ENCODE measurements at regions not wholly inside any gene's neighbourhood (a gene's known extent, or its start where the extent isn't known, plus 50 kb on each side); places are given as distances from the start of the nearest gene placed in this dataset.

DNA sequence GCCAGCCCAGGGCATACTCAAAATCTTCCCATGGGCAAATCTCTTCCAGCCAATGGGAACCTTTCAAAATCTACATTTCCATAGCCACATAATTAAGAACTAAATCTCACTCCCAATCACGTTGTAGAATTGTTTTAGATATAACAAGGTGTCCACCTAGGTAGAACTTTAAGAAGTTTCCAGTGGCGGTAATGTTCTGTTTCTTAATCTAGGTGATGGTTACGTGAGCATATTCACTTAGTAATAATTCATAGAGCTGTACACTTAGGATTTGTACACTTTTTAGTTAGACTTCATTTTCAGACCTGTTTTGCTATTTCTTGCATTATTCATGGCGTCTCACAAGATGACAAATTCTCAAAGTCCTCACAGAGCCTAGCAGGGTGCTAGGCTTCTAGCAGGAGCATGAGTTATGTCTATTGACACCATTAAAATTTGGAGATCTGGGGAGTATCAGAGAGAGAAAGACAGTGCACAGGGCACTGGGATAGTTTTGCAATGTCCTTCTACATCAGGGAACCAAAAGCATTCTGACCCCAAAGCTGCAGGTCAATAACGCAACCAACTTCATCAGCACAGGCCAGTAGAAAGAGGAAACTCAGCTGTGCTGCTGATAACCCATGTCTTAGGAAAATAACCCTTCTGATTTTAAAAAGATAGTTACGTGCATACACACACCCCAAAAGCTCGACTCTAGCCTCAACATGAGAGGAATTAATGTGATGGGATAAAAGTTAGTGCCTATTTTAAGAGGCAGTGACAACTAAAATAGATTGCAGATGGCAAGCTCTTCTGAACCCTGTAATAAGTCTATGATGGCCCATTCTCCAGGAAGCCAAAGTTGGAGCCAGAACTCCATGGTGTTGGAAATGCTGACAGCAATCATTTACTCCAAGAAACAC, 518.1 kb upstream of the JARID2 start:
- BruUV-seq (replicated peaks): no TSS peak
- intact Hi-C loops (cut with micrococcal nuclease; ENCODE audit: unreplicated experiment): no loop called here
- H2AFZ ChIP-seq (ENCODE audit: control insufficient read depth, low read depth, low read length): no peak overlapping the region
- H3K9me3 ChIP-seq (replicated peaks; ENCODE audit: control insufficient read depth, insufficient read depth, low read length): no peaks in the 10 kb centered on the region; the same call in none of the 3 replicates
- RAD21 ChIA-PET (ENCODE audit: unreplicated experiment): interaction anchor here (1.0 to 3.1 kb wide), 4 partner anchors 10 to 443 kb away, joined by 3 to 21 read pairs (median 8); no protein-coding TSS in a partner anchor
- peaks cover 17% of the 10 kb centered on the region for H3K4me1 ChIP-seq (ENCODE audit: control insufficient read depth, insufficient read depth, low read length)
- H3K36me3 ChIP-seq (ENCODE audit: control insufficient read depth in 2 of 2, insufficient read depth in 2 of 2, low read length in 1 of 2): no peaks in the 10 kb centered on the region
- DNase-seq (ENCODE audit: low read depth, low spot score): no peak
- 75% methylated on average over 7 of the region's 7 CpGs for WGBS (ENCODE audit: insufficient coverage, insufficient replicate concordance, low lambda C conversion rate, missing lambda C conversion rate)
- H4K20me1 ChIP-seq (ENCODE audit: control insufficient read depth, insufficient read depth): no peaks in the 10 kb centered on the region
- in situ Hi-C loops (cut with MboI): no loop called here
- ATAC-seq: no peak
- POLR2A ChIA-PET: no interaction called here
- no peak for FAIRE-seq
- no peaks in the 10 kb centered on the region for H3K27me3 ChIP-seq (replicated peaks in 1 of 2; ENCODE audit: control insufficient read depth in 2 of 2, insufficient read depth in 2 of 2, low read length in 1 of 2)
- no peak overlapping the region for H3K4me2 ChIP-seq (ENCODE audit: control insufficient read depth, insufficient read depth)
- no peak overlapping the region for H3K27ac ChIP-seq (ENCODE audit: control insufficient read depth, insufficient read depth)
- H3K79me2 ChIP-seq (ENCODE audit: control insufficient read depth, insufficient read depth, low read length): no peaks in the 10 kb centered on the region
- SMC1A ChIA-PET (ENCODE audit: uncharacterized antibody, unreplicated experiment): interaction anchor here (1.1 to 4.3 kb wide), 3 partner anchors 8 to 27 kb away, joined by 3 to 39 read pairs (median 4); no protein-coding TSS in a partner anchor
- TF ChIP-seq, protein P1, sequence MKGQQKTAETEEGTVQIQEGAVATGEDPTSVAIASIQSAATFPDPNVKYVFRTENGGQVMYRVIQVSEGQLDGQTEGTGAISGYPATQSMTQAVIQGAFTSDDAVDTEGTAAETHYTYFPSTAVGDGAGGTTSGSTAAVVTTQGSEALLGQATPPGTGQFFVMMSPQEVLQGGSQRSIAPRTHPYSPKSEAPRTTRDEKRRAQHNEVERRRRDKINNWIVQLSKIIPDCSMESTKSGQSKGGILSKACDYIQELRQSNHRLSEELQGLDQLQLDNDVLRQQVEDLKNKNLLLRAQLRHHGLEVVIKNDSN (IDR thresholded peaks at IDR 0.05; ENCODE audit: borderline replicate concordance, extremely low read length, insufficient read depth, low read depth, low read length): no peak
- TF ChIP-seq YBX1 (IDR thresholded peaks at IDR 0.05) (no peak), TCF7 (IDR thresholded peaks at IDR 0.05; ENCODE audit: borderline replicate concordance) (no peak)
- TF ChIP-seq, protein P2, sequence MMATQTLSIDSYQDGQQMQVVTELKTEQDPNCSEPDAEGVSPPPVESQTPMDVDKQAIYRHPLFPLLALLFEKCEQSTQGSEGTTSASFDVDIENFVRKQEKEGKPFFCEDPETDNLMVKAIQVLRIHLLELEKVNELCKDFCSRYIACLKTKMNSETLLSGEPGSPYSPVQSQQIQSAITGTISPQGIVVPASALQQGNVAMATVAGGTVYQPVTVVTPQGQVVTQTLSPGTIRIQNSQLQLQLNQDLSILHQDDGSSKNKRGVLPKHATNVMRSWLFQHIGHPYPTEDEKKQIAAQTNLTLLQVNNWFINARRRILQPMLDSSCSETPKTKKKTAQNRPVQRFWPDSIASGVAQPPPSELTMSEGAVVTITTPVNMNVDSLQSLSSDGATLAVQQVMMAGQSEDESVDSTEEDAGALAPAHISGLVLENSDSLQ (IDR thresholded peaks at IDR 0.05): no peak
- CTCF ChIA-PET: interaction anchor here (0.7 to 4.1 kb wide), 4 partner anchors 10 to 165 kb away, joined by 3 to 19 read pairs (median 3); no protein-coding TSS in a partner anchor
- no peak overlapping the region for H3K9ac ChIP-seq (ENCODE audit: control insufficient read depth, insufficient read depth, low read length)
- H3K4me3 ChIP-seq: no peak overlapping the region

Data from GM12878 (cell line).